ENCODE measurements at regions not wholly inside any gene's neighbourhood (a gene's known extent, or its start where the extent isn't known, plus 50 kb on each side); places are given as distances from the start of the nearest gene placed in this dataset.
A peak's percentile ranks its signal among the peaks of the same experiment; 100 is the strongest.

GRCh38 chr1:234699795-234700665 lies 90.1 kb upstream of the IRF2BP2 start:
- no peak overlapping the region for H2AFZ ChIP-seq (ENCODE audit: low read length)
- H3K9me3 ChIP-seq (ENCODE audit: low read length): no peaks in the 10 kb centered on the region
- H4K20me1 ChIP-seq (ENCODE audit: insufficient read depth, low read depth, low read length): no peaks in the 10 kb centered on the region
- H3K9me2 ChIP-seq (replicated peaks; ENCODE audit: insufficient read depth, low read length): no peaks in the 10 kb centered on the region
- H3K4me2 ChIP-seq (ENCODE audit: low read depth, low read length, poor library complexity, severe bottlenecking): no peak overlapping the region
- H3K79me2 ChIP-seq (ENCODE audit: low read length): no peaks in the 10 kb centered on the region
- no peak overlapping the region for H3K27ac ChIP-seq (ENCODE audit: low read length)
- no peaks in the 10 kb centered on the region for H3K27me3 ChIP-seq (ENCODE audit: low read length)
- H3K36me3 ChIP-seq (ENCODE audit: insufficient read depth, low read length): no peaks in the 10 kb centered on the region
- no peaks in the 10 kb centered on the region; the same call in 1 of the 2 replicates for H3K4me1 ChIP-seq (ENCODE audit: low read length)
- H3K9ac ChIP-seq (ENCODE audit: low read length): no peak overlapping the region
- no peak for DNase-seq
- no peak overlapping the region for H3K4me3 ChIP-seq (ENCODE audit: low read length)

DNA sequence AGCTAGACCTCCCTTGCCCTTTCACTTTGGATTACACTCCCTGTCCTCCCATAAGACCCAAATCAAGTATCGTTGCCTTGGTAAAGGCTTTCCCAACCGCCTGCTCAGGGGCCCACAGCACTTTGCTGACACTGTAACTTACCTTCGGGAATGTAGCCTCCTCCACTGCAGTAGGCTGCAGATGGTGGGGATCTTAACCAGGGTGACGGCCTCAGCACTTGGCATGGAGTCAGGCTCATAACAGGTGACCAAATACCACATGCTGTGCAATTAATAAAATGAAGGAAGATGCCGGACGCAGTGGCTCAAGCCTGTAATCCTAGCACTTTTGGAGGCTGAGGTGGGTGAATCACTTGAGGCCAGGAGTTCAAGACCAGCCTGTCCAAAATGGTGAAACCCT lies 88.7 kb upstream of the IRF2BP2 start:
- H3K9me2 ChIP-seq (replicated peaks; ENCODE audit: insufficient read depth, low read length): no peaks in the 10 kb centered on the region
- H3K36me3 ChIP-seq (ENCODE audit: insufficient read depth, low read length): no peaks in the 10 kb centered on the region
- H3K9me3 ChIP-seq (ENCODE audit: low read length): no peaks in the 10 kb centered on the region
- no peaks in the 10 kb centered on the region for H3K4me1 ChIP-seq (ENCODE audit: low read length)
- H3K79me2 ChIP-seq (ENCODE audit: low read length): no peaks in the 10 kb centered on the region
- H3K4me3 ChIP-seq (ENCODE audit: low read length): no peak overlapping the region
- H3K27ac ChIP-seq (ENCODE audit: low read length): no peak overlapping the region
- no peaks in the 10 kb centered on the region for H4K20me1 ChIP-seq (ENCODE audit: insufficient read depth, low read depth, low read length)
- no peak for DNase-seq
- no peak overlapping the region for H3K9ac ChIP-seq (ENCODE audit: low read length)
- H3K27me3 ChIP-seq (ENCODE audit: low read length): no peaks in the 10 kb centered on the region
- H3K4me2 ChIP-seq (ENCODE audit: low read depth, low read length, poor library complexity, severe bottlenecking): no peak overlapping the region
- H2AFZ ChIP-seq (ENCODE audit: low read length): no peak overlapping the region

DNA sequence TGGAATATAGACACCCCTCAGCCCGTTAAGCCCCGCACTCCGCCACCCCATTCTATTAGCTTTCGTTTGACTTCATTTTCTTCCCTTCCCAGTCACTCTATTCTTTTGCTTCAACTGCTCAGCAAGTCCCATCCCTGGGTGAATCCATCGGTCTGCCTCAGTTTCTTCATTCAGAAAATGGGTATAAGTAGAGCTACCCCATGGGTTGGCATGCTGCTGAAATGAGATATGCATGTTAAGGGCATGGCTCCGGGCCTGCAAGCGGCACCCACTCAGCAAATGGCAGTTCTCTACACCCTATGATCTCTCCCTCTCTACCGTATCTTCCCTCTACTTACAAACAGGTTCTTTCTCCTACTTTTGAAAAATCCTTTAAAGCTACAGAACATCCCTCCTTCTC lies 87.8 kb upstream of the IRF2BP2 start:
- H3K4me1 ChIP-seq (ENCODE audit: low read length): no peaks in the 10 kb centered on the region
- no peak overlapping the region for H2AFZ ChIP-seq (ENCODE audit: low read length)
- H3K4me2 ChIP-seq (ENCODE audit: low read depth, low read length, poor library complexity, severe bottlenecking): no peak overlapping the region
- no peak for DNase-seq
- no peaks in the 10 kb centered on the region for H3K9me3 ChIP-seq (ENCODE audit: low read length)
- H3K9me2 ChIP-seq (replicated peaks; ENCODE audit: insufficient read depth, low read length): no peaks in the 10 kb centered on the region
- no peak overlapping the region for H3K27ac ChIP-seq (ENCODE audit: low read length)
- no peak overlapping the region for H3K4me3 ChIP-seq (ENCODE audit: low read length)
- no peak overlapping the region for H3K9ac ChIP-seq (ENCODE audit: low read length)
- H3K79me2 ChIP-seq (ENCODE audit: low read length): no peaks in the 10 kb centered on the region
- H3K27me3 ChIP-seq (ENCODE audit: low read length): no peaks in the 10 kb centered on the region
- H4K20me1 ChIP-seq (ENCODE audit: insufficient read depth, low read depth, low read length): no peaks in the 10 kb centered on the region
- H3K36me3 ChIP-seq (ENCODE audit: insufficient read depth, low read length): no peaks in the 10 kb centered on the region

DNA sequence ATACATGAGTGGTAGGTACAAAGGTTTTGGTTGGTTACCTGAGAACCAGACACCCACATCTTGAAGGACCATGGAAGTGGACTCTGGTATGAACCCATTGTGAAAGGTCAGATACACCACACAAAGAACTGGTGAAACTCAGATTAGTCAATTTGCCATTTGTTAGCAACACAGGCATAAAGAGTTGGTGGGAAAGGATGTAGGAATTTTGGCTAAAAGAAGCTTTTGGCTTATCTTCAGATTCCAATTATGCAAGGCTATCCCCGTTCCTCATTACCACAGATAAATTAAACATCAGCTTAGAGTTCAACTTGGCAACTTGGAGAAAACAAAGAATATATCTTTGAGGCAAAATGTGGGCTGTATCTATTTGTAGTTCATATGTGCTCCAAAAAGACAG lies 87.0 kb upstream of the IRF2BP2 start:
- Histone ChIP-seq H3K79me2 (ENCODE audit: low read length) (no peaks in the 10 kb centered on the region), H3K36me3 (ENCODE audit: insufficient read depth, low read length) (no peaks in the 10 kb centered on the region), H4K20me1 (ENCODE audit: insufficient read depth, low read depth, low read length) (no peaks in the 10 kb centered on the region), H3K9me3 (ENCODE audit: low read length) (no peaks in the 10 kb centered on the region), H3K9ac (ENCODE audit: low read length) (no peak overlapping the region), H3K4me1 (ENCODE audit: low read length) (no peaks in the 10 kb centered on the region), H3K4me3 (ENCODE audit: low read length) (no peak overlapping the region), H3K27me3 (ENCODE audit: low read length) (no peaks in the 10 kb centered on the region), H3K4me2 (ENCODE audit: low read depth, low read length, poor library complexity, severe bottlenecking) (no peak overlapping the region), H3K9me2 (replicated peaks; ENCODE audit: insufficient read depth, low read length) (no peaks in the 10 kb centered on the region), H2AFZ (ENCODE audit: low read length) (no peak overlapping the region), H3K27ac (ENCODE audit: low read length) (no peak overlapping the region)
- DNase-seq: no peak

GRCh38 chr1:234696148-234696576 lies 86.2 kb upstream of the IRF2BP2 start:
- no peaks in the 10 kb centered on the region for H3K79me2 ChIP-seq (ENCODE audit: low read length)
- no peak overlapping the region for H3K27ac ChIP-seq (ENCODE audit: low read length)
- no peaks in the 10 kb centered on the region for H3K36me3 ChIP-seq (ENCODE audit: insufficient read depth, low read length)
- H3K4me1 ChIP-seq (ENCODE audit: low read length): no peaks in the 10 kb centered on the region
- no peak overlapping the region for H3K9ac ChIP-seq (ENCODE audit: low read length)
- no peak overlapping the region for H2AFZ ChIP-seq (ENCODE audit: low read length)
- no peak for DNase-seq
- no peak overlapping the region for H3K4me2 ChIP-seq (ENCODE audit: low read depth, low read length, poor library complexity, severe bottlenecking)
- H3K9me3 ChIP-seq (ENCODE audit: low read length): no peaks in the 10 kb centered on the region
- no peak overlapping the region for H3K4me3 ChIP-seq (ENCODE audit: low read length)
- no peaks in the 10 kb centered on the region for H3K27me3 ChIP-seq (ENCODE audit: low read length)
- H4K20me1 ChIP-seq (ENCODE audit: insufficient read depth, low read depth, low read length): no peaks in the 10 kb centered on the region
- H3K9me2 ChIP-seq (replicated peaks; ENCODE audit: insufficient read depth, low read length): no peaks in the 10 kb centered on the region

DNA sequence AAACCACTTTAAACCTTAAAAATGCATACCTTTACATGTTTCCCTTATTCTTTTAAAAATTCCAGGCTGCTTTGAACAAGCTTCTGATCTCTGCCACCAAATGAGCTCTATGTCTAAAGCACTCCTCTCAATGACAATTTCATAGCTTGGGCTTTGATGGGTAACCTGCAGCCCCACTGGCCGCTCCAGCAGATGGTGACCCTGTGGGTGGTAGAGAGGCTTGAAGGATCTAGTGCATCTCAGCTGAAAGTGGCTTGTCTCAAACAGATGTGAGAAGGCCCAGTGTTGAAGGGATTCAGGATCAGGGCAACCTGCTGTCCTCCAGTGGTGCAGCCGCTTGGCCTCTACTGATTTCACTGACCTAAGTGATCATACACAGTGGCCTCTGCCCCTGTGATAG lies 84.7 kb upstream of the IRF2BP2 start:
- Histone ChIP-seq H3K4me2 (ENCODE audit: low read depth, low read length, poor library complexity, severe bottlenecking) (no peak overlapping the region), H3K36me3 (ENCODE audit: insufficient read depth, low read length) (no peaks in the 10 kb centered on the region), H3K27ac (ENCODE audit: low read length) (no peak overlapping the region), H3K9me3 (ENCODE audit: low read length) (no peaks in the 10 kb centered on the region), H3K9me2 (replicated peaks; ENCODE audit: insufficient read depth, low read length) (no peaks in the 10 kb centered on the region), H3K9ac (ENCODE audit: low read length) (no peak overlapping the region), H3K27me3 (ENCODE audit: low read length) (no peaks in the 10 kb centered on the region), H2AFZ (ENCODE audit: low read length) (no peak overlapping the region), H3K4me1 (ENCODE audit: low read length) (no peaks in the 10 kb centered on the region), H3K79me2 (ENCODE audit: low read length) (no peaks in the 10 kb centered on the region), H4K20me1 (ENCODE audit: insufficient read depth, low read depth, low read length) (no peaks in the 10 kb centered on the region), H3K4me3 (ENCODE audit: low read length) (no peak overlapping the region)
- DNase-seq: no peak

DNA sequence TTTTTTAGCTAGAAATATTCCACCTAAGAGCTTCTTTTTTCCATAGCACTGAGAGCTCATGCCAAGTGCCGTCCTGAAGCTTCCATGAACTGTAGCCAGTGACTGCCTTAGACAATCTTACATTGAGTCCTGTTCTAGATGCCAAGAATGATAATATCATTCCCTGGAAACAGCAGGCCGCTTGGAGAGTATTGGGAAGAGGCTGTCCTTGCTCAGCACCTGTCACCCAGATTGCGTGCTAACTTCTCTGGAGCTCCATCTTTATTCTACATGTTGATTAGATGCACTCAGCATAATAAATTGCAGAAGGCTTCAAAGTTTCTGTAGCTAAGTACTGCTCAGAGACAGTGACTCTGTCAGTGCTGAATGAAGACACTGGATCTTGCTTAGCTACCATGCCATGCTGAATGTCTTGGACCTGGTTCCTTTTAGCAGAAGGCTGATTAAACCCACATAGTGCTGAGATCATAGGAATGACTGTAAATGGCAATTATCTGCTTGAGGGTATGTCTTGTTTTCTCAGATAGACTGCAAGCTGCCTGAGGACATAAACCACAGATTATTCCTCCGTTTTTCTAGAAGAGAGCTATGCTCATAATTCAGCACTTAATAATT lies 83.1 kb upstream of the IRF2BP2 start:
- Histone ChIP-seq H3K9me3 (ENCODE audit: low read length) (no peaks in the 10 kb centered on the region), H3K36me3 (ENCODE audit: insufficient read depth, low read length) (no peaks in the 10 kb centered on the region), H4K20me1 (ENCODE audit: insufficient read depth, low read depth, low read length) (no peaks in the 10 kb centered on the region), H2AFZ (ENCODE audit: low read length) (no peak overlapping the region), H3K27ac (ENCODE audit: low read length) (no peak overlapping the region), H3K4me3 (ENCODE audit: low read length) (no peak overlapping the region), H3K27me3 (ENCODE audit: low read length) (no peaks in the 10 kb centered on the region), H3K9ac (ENCODE audit: low read length) (no peak overlapping the region), H3K4me1 (ENCODE audit: low read length) (no peaks in the 10 kb centered on the region), H3K79me2 (ENCODE audit: low read length) (no peaks in the 10 kb centered on the region), H3K4me2 (ENCODE audit: low read depth, low read length, poor library complexity, severe bottlenecking) (no peak overlapping the region), H3K9me2 (replicated peaks; ENCODE audit: insufficient read depth, low read length) (no peaks in the 10 kb centered on the region)
- no peak for DNase-seq

DNA sequence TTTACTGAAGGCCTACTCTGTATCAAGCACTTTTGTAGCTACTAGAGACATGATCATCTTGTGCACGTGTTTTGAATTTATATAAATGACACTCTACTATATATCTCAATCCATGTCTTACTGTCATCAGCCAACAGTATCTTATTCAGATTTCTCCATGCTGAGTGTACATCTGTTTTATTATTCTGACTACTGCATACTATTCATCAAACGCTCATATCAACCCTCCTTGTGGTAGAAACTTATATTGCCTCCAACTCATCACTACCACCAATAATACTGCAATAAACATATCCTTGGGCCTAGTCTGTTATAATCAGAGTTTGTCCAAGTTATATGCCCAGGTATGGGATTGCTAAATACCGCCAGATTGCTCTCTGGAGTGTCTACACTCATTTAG lies 81.6 kb upstream of the IRF2BP2 start:
- Histone ChIP-seq H3K4me3 (ENCODE audit: low read length) (no peak overlapping the region), H3K4me2 (ENCODE audit: low read depth, low read length, poor library complexity, severe bottlenecking) (no peak overlapping the region), H3K9ac (ENCODE audit: low read length) (no peak overlapping the region), H3K9me2 (replicated peaks; ENCODE audit: insufficient read depth, low read length) (no peaks in the 10 kb centered on the region), H3K36me3 (ENCODE audit: insufficient read depth, low read length) (no peaks in the 10 kb centered on the region), H3K9me3 (ENCODE audit: low read length) (no peaks in the 10 kb centered on the region), H4K20me1 (ENCODE audit: insufficient read depth, low read depth, low read length) (no peaks in the 10 kb centered on the region), H3K4me1 (ENCODE audit: low read length) (no peaks in the 10 kb centered on the region), H3K79me2 (ENCODE audit: low read length) (no peaks in the 10 kb centered on the region), H3K27me3 (ENCODE audit: low read length) (no peaks in the 10 kb centered on the region), H2AFZ (ENCODE audit: low read length) (no peak overlapping the region), H3K27ac (ENCODE audit: low read length) (no peak overlapping the region)
- DNase-seq: peak; percentile 48

Measured in Karpas-422 (cell line).